GM18519 (cell line): ENCODE measurements at regions not wholly inside any gene's neighbourhood (a gene's known extent, or its start where the extent isn't known, plus 50 kb on each side); places are given as distances from the start of the nearest gene placed in this dataset.
"Not testable (repeated sequence)": the region's sequence is repeated elsewhere in the genome, so short reads cannot be mapped to it uniquely, and the experiment has no call there.

Source experiments
- ATAC-seq: cut with Tn5 transposase; IDR thresholded peaks from one replicate; pipeline ENCODE4 v1.9.1; 2021; ENCODE audit warnings: mild to moderate bottlenecking, moderate library complexity; ENCODE audit not compliant: unreplicated experiment, low FRiP score

GRCh38 chr3:5899014-5899761 lies 711.7 kb downstream of the EDEM1 start:
- ATAC-seq: no peak

GRCh38 chr3:5917932-5918331 lies 730.4 kb downstream of the EDEM1 start:
- no peak for ATAC-seq

GRCh38 chr3:5918626-5919025 lies 731.1 kb downstream of the EDEM1 start:
- ATAC-seq: no peak

- no peak for ATAC-seq
Observed at GRCh38 chr3:5929027-5929426, 741.5 kb downstream of the EDEM1 start.

- ATAC-seq: not testable (repeated sequence)
Observed at GRCh38 chr3:5944061-5944460, 756.6 kb downstream of the EDEM1 start.

GRCh38 chr3:5948084-5948483 lies 760.6 kb downstream of the EDEM1 start:
- no peak for ATAC-seq

- no peak for ATAC-seq
Observed at GRCh38 chr3:5951026-5951425, 763.5 kb downstream of the EDEM1 start.

- no peak for ATAC-seq
Observed at GRCh38 chr3:5972586-5972985, 785.1 kb downstream of the EDEM1 start.

GRCh38 chr3:5974630-5975322 lies 787.3 kb downstream of the EDEM1 start:
- ATAC-seq: no peak

- no peak for ATAC-seq
Observed at GRCh38 chr3:5977331-5977730, 789.8 kb downstream of the EDEM1 start.

GRCh38 chr3:5980475-5980874 lies 793.0 kb downstream of the EDEM1 start:
- no peak for ATAC-seq

- ATAC-seq: no peak
Observed at GRCh38 chr3:5994651-5995050, 807.1 kb downstream of the EDEM1 start.

GRCh38 chr3:6018456-6018855 lies 830.9 kb downstream of the EDEM1 start:
- ATAC-seq: no peak

- ATAC-seq: no peak
Observed at GRCh38 chr3:6022621-6023020, 835.1 kb downstream of the EDEM1 start.

GRCh38 chr3:6025032-6025431 lies 835.9 kb upstream of the GRM7 start:
- no peak for ATAC-seq

- ATAC-seq: not testable (repeated sequence)
Observed at GRCh38 chr3:6030648-6031047, 830.3 kb upstream of the GRM7 start.

GRCh38 chr3:6035626-6036025 lies 825.3 kb upstream of the GRM7 start:
- no peak for ATAC-seq

GRCh38 chr3:6039971-6040370 lies 820.9 kb upstream of the GRM7 start:
- ATAC-seq: no peak

- ATAC-seq: no peak
Observed at GRCh38 chr3:6041894-6042293, 819.0 kb upstream of the GRM7 start.

GRCh38 chr3:6047016-6047415 lies 813.9 kb upstream of the GRM7 start:
- no peak for ATAC-seq

- no peak for ATAC-seq
Observed at GRCh38 chr3:6060251-6060650, 800.7 kb upstream of the GRM7 start.
